Progenitor cell of endocrine pancreas (in vitro differentiated cells): ENCODE measurements at regions not wholly inside any gene's neighbourhood (a gene's known extent, or its start where the extent isn't known, plus 50 kb on each side); places are given as distances from the start of the nearest gene placed in this dataset.

Source experiments
- DNase-seq: peaks from one replicate; pipeline ENCODE4 v3.0.0; 2021; ENCODE audit warnings: low spot score; ENCODE audit not compliant: unreplicated experiment
- H3K27ac Mint-ChIP-seq: 2 replicates; pipeline ENCODE4 v1.8.0; 2021; ENCODE audit warnings: mild to moderate bottlenecking, moderate library complexity, mixed read lengths
- H3K27me3 Mint-ChIP-seq: 2 replicates; pipeline ENCODE4 v1.8.0; 2021; ENCODE audit warnings: mixed read lengths
- H3K36me3 Mint-ChIP-seq: 2 replicates; pipeline ENCODE4 v1.8.0; 2022; ENCODE audit warnings: mixed read lengths; ENCODE audit not compliant: insufficient read depth
- H3K4me1 Mint-ChIP-seq: 2 replicates; pipeline ENCODE4 v1.8.0; 2021; ENCODE audit warnings: low read depth, mixed read lengths
- H3K4me3 Mint-ChIP-seq: 2 replicates; pipeline ENCODE4 v1.8.0; 2021; ENCODE audit warnings: low read depth, mild to moderate bottlenecking, moderate library complexity, mixed read lengths
- H3K9me3 Mint-ChIP-seq: 2 replicates; pipeline ENCODE4 v1.8.0; 2021; ENCODE audit warnings: low read depth, mixed read lengths
- CTCF ChIP-seq: fragments of 200-600 bp; sonication (generic); IDR thresholded peaks from one replicate; pipeline ENCODE4 v1.5.0; 2021; ENCODE audit warnings: antibody characterized with exemption, mild to moderate bottlenecking; ENCODE audit not compliant: unreplicated experiment

- Mint-ChIP-seq H3K9me3 (no peaks in the 10 kb centered on the region), H3K4me3 (no peak overlapping the region), H3K27me3 (no peaks in the 10 kb centered on the region), H3K27ac (no peak overlapping the region), H3K36me3 (no peaks in the 10 kb centered on the region), H3K4me1 (peaks cover 4% of the 10 kb centered on the region)
- TF ChIP-seq CTCF = no peak
- no peak for DNase-seq
These were observed 100.5 kb upstream of the SASH1 start for GRCh38 chr6:148242180-148242579.

GRCh38 chr6:148244217-148244935, 98.3 kb upstream of the SASH1 start:
- Mint-ChIP-seq H3K4me1 (peaks cover 6% of the 10 kb centered on the region), H3K9me3 (no peaks in the 10 kb centered on the region), H3K27me3 (no peaks in the 10 kb centered on the region), H3K27ac (no peak overlapping the region), H3K36me3 (no peaks in the 10 kb centered on the region), H3K4me3 (no peak overlapping the region)
- no peak for TF ChIP-seq CTCF
- DNase-seq = no peak

GRCh38 chr6:148247386-148248063, 95.1 kb upstream of the SASH1 start:
- no peak for DNase-seq
- no peak for TF ChIP-seq CTCF
- H3K4me3 Mint-ChIP-seq = no peak overlapping the region
- H3K36me3 Mint-ChIP-seq = no peaks in the 10 kb centered on the region
- H3K9me3 Mint-ChIP-seq = no peaks in the 10 kb centered on the region
- no peak overlapping the region for H3K27ac Mint-ChIP-seq
- peaks cover 5% of the 10 kb centered on the region for H3K4me1 Mint-ChIP-seq
- H3K27me3 Mint-ChIP-seq = no peaks in the 10 kb centered on the region

GRCh38 chr6:148249160-148249559, 93.5 kb upstream of the SASH1 start:
- Mint-ChIP-seq H3K4me1 (peaks cover 5% of the 10 kb centered on the region), H3K9me3 (no peaks in the 10 kb centered on the region), H3K36me3 (no peaks in the 10 kb centered on the region), H3K4me3 (no peak overlapping the region), H3K27ac (no peak overlapping the region), H3K27me3 (no peaks in the 10 kb centered on the region)
- TF ChIP-seq CTCF = no peak
- no peak for DNase-seq

GRCh38 chr6:148249679-148250375, 92.8 kb upstream of the SASH1 start:
- Mint-ChIP-seq H3K27ac (no peak overlapping the region), H3K36me3 (no peaks in the 10 kb centered on the region), H3K9me3 (no peaks in the 10 kb centered on the region), H3K27me3 (no peaks in the 10 kb centered on the region), H3K4me3 (no peak overlapping the region), H3K4me1 (peaks cover 3% of the 10 kb centered on the region)
- TF ChIP-seq CTCF = no peak
- no peak for DNase-seq
